Uterus (tissue), 3 donors: ENCODE measurements at regions not wholly inside any gene's neighbourhood (a gene's known extent, or its start where the extent isn't known, plus 50 kb on each side); places are given as distances from the start of the nearest gene placed in this dataset.

Source experiments
- DNase-seq, 2 donors: peaks; one replicate each; pipeline ENCODE4 v3.0.0-alpha.2; 2019 to 2020
- H3K27ac ChIP-seq, 2 donors: fragments of 200-600 bp; sonication (generic); 1 replicate in 1 of 2; 2 replicates in 1 of 2; pipeline ENCODE4 v1.5.1; 2016 to 2018
- H3K27me3 ChIP-seq, 2 donors: fragments of 200-600 bp; sonication (generic); one replicate each; pipeline ENCODE4 v1.5.1; 2018 to 2019; ENCODE audit warnings: control low read depth in 1 of 2
- H3K36me3 ChIP-seq, 2 donors: fragments of 200-600 bp; sonication (generic); one replicate each; pipeline ENCODE4 v1.5.1; 2019; ENCODE audit warnings: control low read depth in 1 of 2
- H3K4me1 ChIP-seq, 2 donors: fragments of 200-600 bp; sonication (generic); one replicate each; pipeline ENCODE4 v1.5.1; 2018 to 2019; ENCODE audit warnings: control low read depth in 1 of 2
- H3K4me3 ChIP-seq, 2 donors: fragments of 200-600 bp; sonication (generic); 1 replicate in 1 of 2; 2 replicates in 1 of 2; pipeline ENCODE4 v1.5.1; 2018 to 2019; ENCODE audit warnings: mild to moderate bottlenecking in 1 of 2
- H3K9me3 ChIP-seq, 2 donors: fragments of 200-600 bp; sonication (generic); one replicate each; pipeline ENCODE4 v1.5.1; 2019; ENCODE audit warnings: control low read depth in 1 of 2
- POLR2A ChIP-seq, 2 donors: fragments of 450-650 bp; IDR thresholded peaks; one replicate each; pipeline ENCODE4 v1.6.1; 2016; ENCODE audit warnings: antibody characterized with exemption in 2 of 2, mild to moderate bottlenecking in 1 of 2, moderate library complexity in 1 of 2
- intact Hi-C: fragments of 100-400 bp; cut with DNase I; formaldehyde crosslinking; loops from one replicate; pipeline ENCODE4 v1.15.1; 2023; ENCODE audit warnings: low total_unique reads
- TF ChIP-seq, protein P1 (sequence below), 4 experiments: fragments of 200-600 bp in 2 of 4; fragments of 450-650 bp in 2 of 4; sonication (generic) in 2 of 4; IDR thresholded peaks; one replicate each; pipeline ENCODE4 v1.5.1; 2016 to 2019; ENCODE audit warnings: antibody characterized with exemption in 4 of 4, mild to moderate bottlenecking in 2 of 4, moderate library complexity in 1 of 4
- donor health status: DM: yes; HTN: yes; CAD: no.

- intact Hi-C loops, result no loop called here
- Histone ChIP-seq H3K4me3 (no peak overlapping the region), H3K4me1 (no peaks in the 10 kb centered on the region), H3K27me3 (no peaks in the 10 kb centered on the region), H3K27ac (no peak overlapping the region), H3K9me3 (no peaks in the 10 kb centered on the region), H3K36me3 (no peaks in the 10 kb centered on the region)
- TF ChIP-seq POLR2A (IDR thresholded peaks at IDR 0.05), result no peak
- TF ChIP-seq, protein P1, sequence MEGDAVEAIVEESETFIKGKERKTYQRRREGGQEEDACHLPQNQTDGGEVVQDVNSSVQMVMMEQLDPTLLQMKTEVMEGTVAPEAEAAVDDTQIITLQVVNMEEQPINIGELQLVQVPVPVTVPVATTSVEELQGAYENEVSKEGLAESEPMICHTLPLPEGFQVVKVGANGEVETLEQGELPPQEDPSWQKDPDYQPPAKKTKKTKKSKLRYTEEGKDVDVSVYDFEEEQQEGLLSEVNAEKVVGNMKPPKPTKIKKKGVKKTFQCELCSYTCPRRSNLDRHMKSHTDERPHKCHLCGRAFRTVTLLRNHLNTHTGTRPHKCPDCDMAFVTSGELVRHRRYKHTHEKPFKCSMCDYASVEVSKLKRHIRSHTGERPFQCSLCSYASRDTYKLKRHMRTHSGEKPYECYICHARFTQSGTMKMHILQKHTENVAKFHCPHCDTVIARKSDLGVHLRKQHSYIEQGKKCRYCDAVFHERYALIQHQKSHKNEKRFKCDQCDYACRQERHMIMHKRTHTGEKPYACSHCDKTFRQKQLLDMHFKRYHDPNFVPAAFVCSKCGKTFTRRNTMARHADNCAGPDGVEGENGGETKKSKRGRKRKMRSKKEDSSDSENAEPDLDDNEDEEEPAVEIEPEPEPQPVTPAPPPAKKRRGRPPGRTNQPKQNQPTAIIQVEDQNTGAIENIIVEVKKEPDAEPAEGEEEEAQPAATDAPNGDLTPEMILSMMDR (IDR thresholded peaks at IDR 0.05), result no peak
- no peak for DNase-seq
Observed at GRCh38 chr12:88339966-88340365, 197.9 kb downstream of the TMTC3 start.

DNA sequence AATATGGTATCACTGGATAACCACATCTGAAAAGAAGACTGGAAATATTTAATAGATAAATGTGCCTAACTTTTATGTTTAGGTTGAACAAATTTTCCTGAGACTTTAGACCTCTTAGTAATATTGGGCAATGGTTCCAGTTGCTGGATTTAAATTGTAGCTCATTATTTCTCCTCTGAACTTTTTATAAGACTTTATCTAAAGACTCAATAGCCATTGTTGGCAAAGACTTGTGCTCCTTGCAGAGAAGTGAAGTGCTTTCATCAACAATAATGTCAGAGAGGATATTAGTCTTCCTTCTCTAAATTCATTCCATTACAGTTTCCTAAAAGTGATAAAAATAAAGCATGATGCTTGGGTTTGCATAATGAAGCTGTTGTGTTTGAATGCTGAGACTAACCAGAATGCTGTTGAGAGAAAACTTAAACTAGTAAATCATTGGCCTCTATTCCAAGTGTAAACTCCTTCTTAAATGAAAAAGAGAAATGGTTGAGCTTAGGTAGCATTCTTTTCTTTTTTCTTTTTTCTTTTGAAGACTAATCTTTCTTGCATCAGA lies 200.2 kb downstream of the TMTC3 start:
- intact Hi-C loops, result no loop called here
- no peaks in the 10 kb centered on the region for H3K4me1 ChIP-seq
- H3K27ac ChIP-seq, result peak overlapping the region in 1 of 2 donors; percentile 69

DNA sequence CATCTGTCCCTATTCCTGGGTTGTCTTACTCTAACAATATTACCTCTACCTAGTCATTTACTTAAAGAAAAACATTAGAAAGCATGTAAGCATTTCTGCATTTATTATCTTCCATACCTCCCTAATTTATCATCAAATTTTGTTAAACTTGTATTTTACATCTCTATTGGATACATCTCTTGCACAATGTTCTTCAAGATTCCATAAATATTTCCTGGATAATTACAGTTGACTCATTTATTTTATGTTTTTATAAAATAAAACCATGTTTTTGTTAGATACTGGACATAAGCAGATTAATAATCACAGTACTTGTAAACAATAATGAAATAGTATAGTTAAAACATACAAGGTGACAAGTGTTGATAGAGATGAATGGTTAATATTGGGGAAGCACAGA lies 209.0 kb downstream of the TMTC3 start:
- intact Hi-C loops, result no loop called here

More for the DNA sequence above, 200.2 kb downstream of the TMTC3 start:
- Histone ChIP-seq H3K36me3 (no peaks in the 10 kb centered on the region), H3K27me3 (no peaks in the 10 kb centered on the region), H3K9me3 (no peaks in the 10 kb centered on the region), H3K4me3 (no peak overlapping the region)
- TF ChIP-seq, protein P1 (IDR thresholded peaks at IDR 0.05), result no peak
- TF ChIP-seq POLR2A (IDR thresholded peaks at IDR 0.05), result no peak
- no peak for DNase-seq

GRCh38 chr12:88354691-88355090 lies 212.6 kb downstream of the TMTC3 start:
- no peaks in the 10 kb centered on the region for H3K4me1 ChIP-seq
- no peak overlapping the region for H3K4me3 ChIP-seq
- H3K27me3 ChIP-seq, result no peaks in the 10 kb centered on the region
- H3K36me3 ChIP-seq, result no peaks in the 10 kb centered on the region
- no peaks in the 10 kb centered on the region for H3K9me3 ChIP-seq
- no peak for DNase-seq
- intact Hi-C loops, result no loop called here
- no peak overlapping the region for H3K27ac ChIP-seq
- TF ChIP-seq, protein P1 (IDR thresholded peaks at IDR 0.05), result no peak
- TF ChIP-seq POLR2A (IDR thresholded peaks at IDR 0.05), result no peak

More for the DNA sequence above, 209.0 kb downstream of the TMTC3 start:
- no peak for TF ChIP-seq POLR2A (IDR thresholded peaks at IDR 0.05)
- TF ChIP-seq, protein P1 (IDR thresholded peaks at IDR 0.05), result no peak
- DNase-seq, result no peak
- Histone ChIP-seq H3K27me3 (no peaks in the 10 kb centered on the region), H3K36me3 (no peaks in the 10 kb centered on the region), H3K4me1 (no peaks in the 10 kb centered on the region), H3K4me3 (no peak overlapping the region), H3K9me3 (no peaks in the 10 kb centered on the region), H3K27ac (no peak overlapping the region)

DNA sequence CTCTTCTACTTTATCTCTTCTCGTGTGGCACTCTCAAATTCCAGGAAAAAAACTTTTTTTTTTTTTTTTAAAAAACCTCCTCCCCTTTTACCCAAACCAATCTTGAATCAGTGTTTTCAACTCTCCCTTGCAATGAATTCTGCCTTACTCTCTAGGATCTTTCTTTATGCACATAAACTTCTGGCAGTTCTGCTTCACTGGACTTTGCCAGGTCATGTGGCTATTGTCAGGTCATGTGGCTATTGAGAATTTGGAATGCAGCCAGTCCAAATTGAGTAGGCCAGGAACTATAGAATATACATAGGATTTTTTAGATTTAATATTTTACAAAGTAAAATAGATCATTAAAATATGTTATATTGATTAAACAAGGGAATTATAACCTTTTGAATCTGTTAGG lies 218.2 kb downstream of the TMTC3 start:
- no peak overlapping the region for H3K4me3 ChIP-seq
- intact Hi-C loops, result no loop called here
- H3K27me3 ChIP-seq, result no peaks in the 10 kb centered on the region
- H3K4me1 ChIP-seq, result no peaks in the 10 kb centered on the region
- no peaks in the 10 kb centered on the region for H3K9me3 ChIP-seq
- TF ChIP-seq, protein P1 (IDR thresholded peaks at IDR 0.05), result no peak
- H3K36me3 ChIP-seq, result no peaks in the 10 kb centered on the region
- DNase-seq, result no peak
- H3K27ac ChIP-seq, result no peak overlapping the region
